AG09309 (cell line): ENCODE measurements at regions not wholly inside any gene's neighbourhood (a gene's known extent, or its start where the extent isn't known, plus 50 kb on each side); places are given as distances from the start of the nearest gene placed in this dataset.

ENCODE experiments used
- DNase-seq: peaks from one replicate; pipeline ENCODE4 v3.0.0-alpha.2; 2010; ENCODE audit warnings: low read depth
- H3K4me3 ChIP-seq: 2 replicates; pipeline ENCODE4 v1.5.1; 2011; ENCODE audit warnings: mild to moderate bottlenecking, low read depth, low read length, moderate library complexity; ENCODE audit not compliant: control insufficient read depth
- TF ChIP-seq, protein P1 (sequence below): IDR thresholded peaks from 2 replicates; pipeline ENCODE4 v1.5.1; 2011; ENCODE audit warnings: mild to moderate bottlenecking, low read depth, low read length, inconsistent platforms; ENCODE audit not compliant: insufficient read depth, control insufficient read depth; ENCODE audit errors: missing control alignments

DNA sequence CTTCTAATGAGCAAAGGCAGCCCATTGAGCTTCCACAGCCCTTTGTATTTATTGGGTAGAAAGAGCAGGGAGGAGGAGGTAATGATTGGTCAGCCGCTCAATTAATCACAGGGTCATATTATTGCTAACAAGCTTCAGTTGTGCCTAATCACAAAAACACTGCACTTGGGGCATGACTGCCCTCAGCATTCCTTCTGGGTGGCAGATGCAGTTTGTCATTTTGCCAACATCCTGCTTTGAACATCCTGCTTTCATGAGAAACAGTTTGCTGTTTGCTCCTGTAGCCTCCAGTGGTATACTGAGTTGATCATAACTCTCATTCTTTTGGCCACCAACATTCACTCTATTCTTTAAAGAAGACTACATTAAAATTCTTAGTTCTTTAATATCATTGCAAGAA is 462.9 kb upstream of the MIS18BP1 start:
- no peak for DNase-seq
- TF ChIP-seq, protein P1, sequence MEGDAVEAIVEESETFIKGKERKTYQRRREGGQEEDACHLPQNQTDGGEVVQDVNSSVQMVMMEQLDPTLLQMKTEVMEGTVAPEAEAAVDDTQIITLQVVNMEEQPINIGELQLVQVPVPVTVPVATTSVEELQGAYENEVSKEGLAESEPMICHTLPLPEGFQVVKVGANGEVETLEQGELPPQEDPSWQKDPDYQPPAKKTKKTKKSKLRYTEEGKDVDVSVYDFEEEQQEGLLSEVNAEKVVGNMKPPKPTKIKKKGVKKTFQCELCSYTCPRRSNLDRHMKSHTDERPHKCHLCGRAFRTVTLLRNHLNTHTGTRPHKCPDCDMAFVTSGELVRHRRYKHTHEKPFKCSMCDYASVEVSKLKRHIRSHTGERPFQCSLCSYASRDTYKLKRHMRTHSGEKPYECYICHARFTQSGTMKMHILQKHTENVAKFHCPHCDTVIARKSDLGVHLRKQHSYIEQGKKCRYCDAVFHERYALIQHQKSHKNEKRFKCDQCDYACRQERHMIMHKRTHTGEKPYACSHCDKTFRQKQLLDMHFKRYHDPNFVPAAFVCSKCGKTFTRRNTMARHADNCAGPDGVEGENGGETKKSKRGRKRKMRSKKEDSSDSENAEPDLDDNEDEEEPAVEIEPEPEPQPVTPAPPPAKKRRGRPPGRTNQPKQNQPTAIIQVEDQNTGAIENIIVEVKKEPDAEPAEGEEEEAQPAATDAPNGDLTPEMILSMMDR = no peak
- no peak overlapping the region for H3K4me3 ChIP-seq

DNA sequence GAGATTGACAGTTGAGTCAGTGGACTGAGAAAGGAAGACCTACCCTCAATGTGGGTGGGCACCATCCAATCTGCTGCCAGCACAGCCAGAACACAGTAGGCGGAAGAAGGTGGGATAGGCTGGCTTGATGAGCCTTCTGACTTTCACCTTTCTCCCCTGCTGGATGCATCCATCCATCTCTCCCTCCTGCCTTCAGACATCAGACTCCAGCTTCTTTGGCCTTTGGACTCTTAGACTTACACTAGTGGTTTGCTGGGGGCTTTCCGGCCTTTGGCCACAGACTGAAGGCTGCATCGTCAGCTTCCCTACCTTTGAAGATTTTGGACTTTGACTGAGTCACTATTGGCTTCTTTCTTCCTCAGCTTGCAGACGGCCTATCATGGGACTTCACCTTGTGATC is 456.5 kb upstream of the MIS18BP1 start:
- TF ChIP-seq, protein P1 = no peak
- no peak overlapping the region for H3K4me3 ChIP-seq
- DNase-seq = no peak

DNA sequence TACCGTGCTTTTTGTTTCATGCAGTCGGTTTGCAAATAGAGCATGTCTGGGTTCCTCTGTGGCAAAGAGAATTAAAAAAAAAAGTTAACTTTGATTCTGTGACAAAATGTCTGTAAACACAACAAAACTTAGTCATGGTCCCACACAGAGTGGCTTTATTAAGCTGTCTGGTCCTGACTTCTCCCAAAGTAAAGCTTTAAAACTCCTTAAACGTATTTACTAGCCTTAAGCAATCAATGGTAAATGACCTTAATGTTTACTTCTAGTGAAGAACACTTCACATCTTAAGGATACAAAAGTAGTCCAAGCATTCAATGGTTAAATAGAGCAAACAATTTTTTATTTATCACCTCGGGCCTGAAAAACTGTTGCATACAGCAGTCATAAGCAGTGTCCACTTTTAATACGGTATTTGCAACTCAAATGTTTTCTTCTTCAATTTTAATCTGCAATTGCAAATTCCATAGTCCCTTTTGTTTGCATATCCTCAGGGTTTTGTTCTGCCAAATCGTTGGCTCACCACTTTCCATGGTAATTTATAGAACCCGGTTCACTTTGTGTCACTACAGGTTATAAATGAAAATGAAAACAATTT is 453.0 kb upstream of the MIS18BP1 start:
- DNase-seq = no peak
- TF ChIP-seq, protein P1 = no peak
- H3K4me3 ChIP-seq = no peak overlapping the region

DNA sequence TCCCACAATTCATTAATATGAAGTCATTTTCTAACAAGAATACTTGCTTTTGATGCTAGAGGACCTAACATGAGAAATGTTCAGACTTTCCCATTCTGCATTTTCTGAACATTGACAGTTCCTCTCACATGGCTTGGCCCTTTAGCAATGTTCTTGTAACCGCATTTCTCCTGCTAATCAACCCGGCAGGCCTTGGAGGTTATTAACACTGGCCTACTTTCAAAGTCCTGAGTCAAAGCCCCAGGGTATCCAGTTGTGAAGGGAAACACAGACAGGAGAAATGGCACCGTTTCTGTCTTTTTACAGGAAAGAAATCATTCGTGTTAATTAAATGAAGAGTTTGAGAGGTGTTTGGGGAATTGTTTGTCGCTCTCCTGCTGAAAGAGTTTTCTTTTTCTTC is 446.5 kb upstream of the MIS18BP1 start:
- no peak for DNase-seq
- no peak overlapping the region for H3K4me3 ChIP-seq
- TF ChIP-seq, protein P1 = no peak

DNA sequence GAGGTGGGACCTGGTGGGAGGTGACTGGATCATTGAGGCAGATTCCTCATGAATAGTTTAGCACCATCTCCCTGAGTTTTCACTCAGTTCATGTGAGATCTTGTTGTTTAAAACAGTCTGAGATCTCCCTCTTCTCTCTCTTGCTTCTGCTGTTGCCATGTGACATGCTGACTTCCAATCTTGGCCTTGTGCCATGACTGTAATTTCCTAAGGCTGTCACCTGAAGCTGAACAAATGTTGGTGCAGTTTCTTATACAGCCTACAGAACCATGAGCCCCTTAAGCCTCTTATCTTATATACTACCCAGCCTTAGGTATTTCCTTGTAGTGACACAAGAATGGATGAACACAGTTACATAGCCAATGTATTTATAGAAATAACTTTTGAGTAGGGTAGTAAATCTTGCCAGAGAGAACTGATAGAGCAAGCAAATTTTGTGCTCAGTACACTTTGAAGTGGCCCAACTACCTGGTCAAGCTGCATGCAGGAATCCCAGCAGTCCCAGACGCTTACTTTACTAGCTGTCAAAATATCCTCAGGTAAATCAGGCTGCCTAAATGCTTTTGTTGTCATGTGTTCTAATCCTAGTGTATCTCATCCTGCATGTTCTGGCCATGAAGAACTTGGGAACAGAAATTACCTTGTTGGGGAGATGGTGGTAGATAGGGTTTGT is 445.6 kb upstream of the MIS18BP1 start:
- TF ChIP-seq, protein P1 = no peak
- H3K4me3 ChIP-seq = no peak overlapping the region
- no peak for DNase-seq

DNA sequence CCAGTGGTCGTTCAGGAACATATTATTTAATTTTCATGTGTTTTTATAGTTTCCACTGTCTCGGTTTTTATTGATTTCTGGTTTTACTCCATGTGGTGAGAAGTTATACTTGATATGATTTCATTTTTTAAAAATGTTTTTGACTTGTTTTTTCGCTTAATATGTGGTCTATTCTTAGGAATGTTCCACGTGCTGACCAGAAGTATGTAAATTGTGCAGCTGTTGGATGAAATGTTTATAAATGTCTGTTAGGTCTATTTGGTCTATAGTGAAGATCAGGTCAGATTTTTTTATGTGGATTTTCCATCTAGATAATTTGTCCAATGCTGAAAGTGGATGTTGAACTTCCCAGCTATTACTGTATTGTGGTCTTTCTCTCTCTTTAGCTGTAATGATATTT is 433.8 kb upstream of the MIS18BP1 start:
- TF ChIP-seq, protein P1 = no peak
- no peak for DNase-seq
- H3K4me3 ChIP-seq = no peak overlapping the region
